ENCODE measurements at regions not wholly inside any gene's neighbourhood (a gene's known extent, or its start where the extent isn't known, plus 50 kb on each side); places are given as distances from the start of the nearest gene placed in this dataset.

DNA sequence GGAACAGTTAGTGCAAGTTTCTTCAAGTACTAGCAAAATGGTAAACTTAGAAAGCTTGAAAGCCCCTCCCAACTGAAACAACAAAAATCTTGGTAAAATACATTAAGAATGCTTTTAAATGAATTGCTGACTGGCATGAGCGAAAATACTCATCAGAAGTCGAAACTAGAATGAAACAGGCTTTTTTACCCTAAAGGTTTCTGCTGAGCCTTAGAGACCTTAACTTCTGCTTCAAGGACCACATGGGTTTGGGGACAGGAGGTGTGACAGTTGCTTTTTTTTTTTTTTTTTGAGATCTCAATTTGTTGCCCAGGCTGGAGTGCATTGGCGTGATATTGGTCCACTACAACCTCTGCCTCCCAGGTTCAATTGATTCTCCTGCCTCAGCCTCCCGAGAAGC is 100.3 kb downstream of the MTPAP start:
- Histone ChIP-seq H2AFZ (ENCODE audit: low read depth, low read length) (no peak overlapping the region), H3K79me2 (replicated peaks; ENCODE audit: insufficient read depth, low read length) (no peaks in the 10 kb centered on the region), H3K9me3 (ENCODE audit: low read length) (peaks cover 2% of the 10 kb centered on the region), H3K9me2 (ENCODE audit: insufficient read depth, low read length) (no peaks in the 10 kb centered on the region), H3K36me3 (ENCODE audit: insufficient read depth, low read length) (no peaks in the 10 kb centered on the region), H3K4me3 (ENCODE audit: low read length) (no peak overlapping the region), H3K27ac (ENCODE audit: low read length) (no peak overlapping the region), H3K27me3 (ENCODE audit: insufficient read depth, low read depth, low read length) (no peaks in the 10 kb centered on the region), H3F3A (ENCODE audit: insufficient read depth, low read length, poor library complexity, severe bottlenecking) (no peaks in the 10 kb centered on the region), H3K9ac (ENCODE audit: low read length) (no peak overlapping the region), H4K20me1 (ENCODE audit: insufficient read depth) (no peaks in the 10 kb centered on the region), H3K4me2 (ENCODE audit: low read length) (no peak overlapping the region)
- TF ChIP-seq, protein P1, sequence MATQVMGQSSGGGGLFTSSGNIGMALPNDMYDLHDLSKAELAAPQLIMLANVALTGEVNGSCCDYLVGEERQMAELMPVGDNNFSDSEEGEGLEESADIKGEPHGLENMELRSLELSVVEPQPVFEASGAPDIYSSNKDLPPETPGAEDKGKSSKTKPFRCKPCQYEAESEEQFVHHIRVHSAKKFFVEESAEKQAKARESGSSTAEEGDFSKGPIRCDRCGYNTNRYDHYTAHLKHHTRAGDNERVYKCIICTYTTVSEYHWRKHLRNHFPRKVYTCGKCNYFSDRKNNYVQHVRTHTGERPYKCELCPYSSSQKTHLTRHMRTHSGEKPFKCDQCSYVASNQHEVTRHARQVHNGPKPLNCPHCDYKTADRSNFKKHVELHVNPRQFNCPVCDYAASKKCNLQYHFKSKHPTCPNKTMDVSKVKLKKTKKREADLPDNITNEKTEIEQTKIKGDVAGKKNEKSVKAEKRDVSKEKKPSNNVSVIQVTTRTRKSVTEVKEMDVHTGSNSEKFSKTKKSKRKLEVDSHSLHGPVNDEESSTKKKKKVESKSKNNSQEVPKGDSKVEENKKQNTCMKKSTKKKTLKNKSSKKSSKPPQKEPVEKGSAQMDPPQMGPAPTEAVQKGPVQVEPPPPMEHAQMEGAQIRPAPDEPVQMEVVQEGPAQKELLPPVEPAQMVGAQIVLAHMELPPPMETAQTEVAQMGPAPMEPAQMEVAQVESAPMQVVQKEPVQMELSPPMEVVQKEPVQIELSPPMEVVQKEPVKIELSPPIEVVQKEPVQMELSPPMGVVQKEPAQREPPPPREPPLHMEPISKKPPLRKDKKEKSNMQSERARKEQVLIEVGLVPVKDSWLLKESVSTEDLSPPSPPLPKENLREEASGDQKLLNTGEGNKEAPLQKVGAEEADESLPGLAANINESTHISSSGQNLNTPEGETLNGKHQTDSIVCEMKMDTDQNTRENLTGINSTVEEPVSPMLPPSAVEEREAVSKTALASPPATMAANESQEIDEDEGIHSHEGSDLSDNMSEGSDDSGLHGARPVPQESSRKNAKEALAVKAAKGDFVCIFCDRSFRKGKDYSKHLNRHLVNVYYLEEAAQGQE (IDR thresholded peaks at IDR 0.05; ENCODE audit: borderline replicate concordance): no peak
- TF ChIP-seq, protein P2, sequence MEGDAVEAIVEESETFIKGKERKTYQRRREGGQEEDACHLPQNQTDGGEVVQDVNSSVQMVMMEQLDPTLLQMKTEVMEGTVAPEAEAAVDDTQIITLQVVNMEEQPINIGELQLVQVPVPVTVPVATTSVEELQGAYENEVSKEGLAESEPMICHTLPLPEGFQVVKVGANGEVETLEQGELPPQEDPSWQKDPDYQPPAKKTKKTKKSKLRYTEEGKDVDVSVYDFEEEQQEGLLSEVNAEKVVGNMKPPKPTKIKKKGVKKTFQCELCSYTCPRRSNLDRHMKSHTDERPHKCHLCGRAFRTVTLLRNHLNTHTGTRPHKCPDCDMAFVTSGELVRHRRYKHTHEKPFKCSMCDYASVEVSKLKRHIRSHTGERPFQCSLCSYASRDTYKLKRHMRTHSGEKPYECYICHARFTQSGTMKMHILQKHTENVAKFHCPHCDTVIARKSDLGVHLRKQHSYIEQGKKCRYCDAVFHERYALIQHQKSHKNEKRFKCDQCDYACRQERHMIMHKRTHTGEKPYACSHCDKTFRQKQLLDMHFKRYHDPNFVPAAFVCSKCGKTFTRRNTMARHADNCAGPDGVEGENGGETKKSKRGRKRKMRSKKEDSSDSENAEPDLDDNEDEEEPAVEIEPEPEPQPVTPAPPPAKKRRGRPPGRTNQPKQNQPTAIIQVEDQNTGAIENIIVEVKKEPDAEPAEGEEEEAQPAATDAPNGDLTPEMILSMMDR (IDR thresholded peaks at IDR 0.05; ENCODE audit: poor library complexity, severe bottlenecking): no peak

DNA sequence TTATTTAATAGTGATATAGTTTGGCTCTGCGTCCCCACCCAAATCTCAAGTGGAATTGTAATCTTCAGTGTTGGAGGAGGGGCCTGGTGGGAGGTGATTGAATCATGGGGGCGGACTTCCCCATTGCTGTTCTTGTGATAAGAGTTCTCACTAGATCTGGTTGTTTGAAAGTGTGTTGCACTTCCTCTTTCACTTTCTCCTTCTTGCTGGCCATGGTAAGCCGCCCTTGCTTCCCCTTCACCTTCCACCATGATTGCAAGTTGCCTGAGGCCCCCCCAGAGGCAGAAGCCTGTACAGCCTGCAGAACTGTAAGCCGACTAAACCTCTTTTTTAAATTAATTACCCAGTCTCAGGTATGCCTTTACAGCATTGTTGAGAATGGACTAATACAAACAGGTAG is 101.4 kb downstream of the MTPAP start:
- no peak overlapping the region for H2AFZ ChIP-seq (ENCODE audit: low read depth, low read length)
- H4K20me1 ChIP-seq (ENCODE audit: insufficient read depth): no peaks in the 10 kb centered on the region
- no peak overlapping the region for H3K4me2 ChIP-seq (ENCODE audit: low read length)
- no peaks in the 10 kb centered on the region for H3K36me3 ChIP-seq (ENCODE audit: insufficient read depth, low read length)
- H3K27ac ChIP-seq (ENCODE audit: low read length): no peak overlapping the region
- no peak overlapping the region for H3K9ac ChIP-seq (ENCODE audit: low read length)
- H3K9me3 ChIP-seq (ENCODE audit: low read length): no peaks in the 10 kb centered on the region
- H3K79me2 ChIP-seq (replicated peaks; ENCODE audit: insufficient read depth, low read length): no peaks in the 10 kb centered on the region
- TF ChIP-seq EZH2 (IDR thresholded peaks at IDR 0.05; ENCODE audit: borderline replicate concordance, insufficient read depth, low read length, poor library complexity, severe bottlenecking) (no peak), TAF1 (IDR thresholded peaks at IDR 0.05; ENCODE audit: low read depth) (no peak), SMC3 (conservative IDR thresholded peaks at IDR 0.05; ENCODE audit: poor library complexity) (no peak)
- TF ChIP-seq, protein P2 (IDR thresholded peaks at IDR 0.05; ENCODE audit: poor library complexity, severe bottlenecking): no peak
- H3K4me3 ChIP-seq (ENCODE audit: low read length): no peak overlapping the region
- H3K27me3 ChIP-seq (ENCODE audit: insufficient read depth, low read depth, low read length): no peaks in the 10 kb centered on the region
- H3K9me2 ChIP-seq (ENCODE audit: insufficient read depth, low read length): no peaks in the 10 kb centered on the region
- H3F3A ChIP-seq (ENCODE audit: insufficient read depth, low read length, poor library complexity, severe bottlenecking): no peaks in the 10 kb centered on the region
